Fibroblast of lung (primary cell): ENCODE measurements at regions not wholly inside any gene's neighbourhood (a gene's known extent, or its start where the extent isn't known, plus 50 kb on each side); places are given as distances from the start of the nearest gene placed in this dataset.

Experiments used
- CTCF ChIP-seq, 2 donors: IDR thresholded peaks in 1 of 2; conservative IDR thresholded peaks in 1 of 2; 1 replicate in 1 of 2; 2 replicates in 1 of 2; pipeline ENCODE4 v1.5.1; 2011 to 2012; ENCODE audit warnings: low read length in 2 of 2, control low read depth in 1 of 2, inconsistent platforms in 1 of 2, low read depth in 1 of 2, mild to moderate bottlenecking in 1 of 2
- EZH2 ChIP-seq: IDR thresholded peaks from 2 replicates; pipeline ENCODE4 v1.5.1; 2012; ENCODE audit warnings: low read length, control low read depth, mild to moderate bottlenecking; ENCODE audit errors: missing control alignments

GRCh38 chr1:4265836-4266235, 365.8 kb upstream of the C1orf174 start:
- TF ChIP-seq CTCF (conservative IDR thresholded peaks at IDR 0.05 in 1 of 2, IDR thresholded peaks at IDR 0.05 in 1 of 2; ENCODE audit: low read depth in 1 of 2, low read length in 2 of 2) (no peak), EZH2 (no peak)
